GM19035 (cell line): ENCODE measurements at regions not wholly inside any gene's neighbourhood (a gene's known extent, or its start where the extent isn't known, plus 50 kb on each side); places are given as distances from the start of the nearest gene placed in this dataset.
"Not testable (repeated sequence)": the region's sequence is repeated elsewhere in the genome, so short reads cannot be mapped to it uniquely, and the experiment has no call there.

Experiments used
- ATAC-seq: cut with Tn5 transposase; IDR thresholded peaks from one replicate; pipeline ENCODE4 v1.9.1; 2021; ENCODE audit not compliant: unreplicated experiment

- ATAC-seq, result no peak
These were observed 305.3 kb downstream of the LRIG3 start for GRCh38 chr12:58615047-58615446.

GRCh38 chr12:58615576-58615975, 304.7 kb downstream of the LRIG3 start:
- ATAC-seq, result no peak

GRCh38 chr12:58616618-58617017, 303.7 kb downstream of the LRIG3 start:
- ATAC-seq, result no peak

- ATAC-seq, result no peak
These were observed 299.2 kb downstream of the LRIG3 start for GRCh38 chr12:58621126-58621525.

GRCh38 chr12:58629376-58629775, 290.9 kb downstream of the LRIG3 start:
- no peak for ATAC-seq

- no peak for ATAC-seq
These were observed 286.8 kb downstream of the LRIG3 start for GRCh38 chr12:58633479-58633878.

- ATAC-seq, result no peak
These were observed 280.9 kb downstream of the LRIG3 start for GRCh38 chr12:58639318-58639934.

GRCh38 chr12:58640314-58640713, 280.0 kb downstream of the LRIG3 start:
- ATAC-seq, result no peak

GRCh38 chr12:58645946-58646345, 274.4 kb downstream of the LRIG3 start:
- no peak for ATAC-seq

GRCh38 chr12:58647495-58647894, 272.8 kb downstream of the LRIG3 start:
- no peak for ATAC-seq

- ATAC-seq, result no peak
These were observed 272.1 kb downstream of the LRIG3 start for GRCh38 chr12:58648176-58648575.

- no peak for ATAC-seq
These were observed 268.5 kb downstream of the LRIG3 start for GRCh38 chr12:58651850-58652249.

- no peak for ATAC-seq
These were observed 266.3 kb downstream of the LRIG3 start for GRCh38 chr12:58654021-58654420.

GRCh38 chr12:58655375-58655774, 264.9 kb downstream of the LRIG3 start:
- no peak for ATAC-seq

GRCh38 chr12:58656254-58657009, 263.9 kb downstream of the LRIG3 start:
- no peak for ATAC-seq

GRCh38 chr12:58657190-58657589, 263.1 kb downstream of the LRIG3 start:
- ATAC-seq, result no peak

- ATAC-seq, result no peak
These were observed 254.9 kb downstream of the LRIG3 start for GRCh38 chr12:58665375-58665774.

- ATAC-seq, result no peak
These were observed 252.1 kb downstream of the LRIG3 start for GRCh38 chr12:58668233-58668632.

- ATAC-seq, result no peak
These were observed 251.4 kb downstream of the LRIG3 start for GRCh38 chr12:58668871-58669270.

GRCh38 chr12:58670623-58671022, 249.7 kb downstream of the LRIG3 start:
- no peak for ATAC-seq

- no peak for ATAC-seq
These were observed 249.1 kb downstream of the LRIG3 start for GRCh38 chr12:58671196-58671595.

GRCh38 chr12:58673021-58673420, 247.3 kb downstream of the LRIG3 start:
- no peak for ATAC-seq

GRCh38 chr12:58677833-58678232, 242.5 kb downstream of the LRIG3 start:
- not testable (repeated sequence) for ATAC-seq
